HG02970 (cell line): ENCODE measurements at regions not wholly inside any gene's neighbourhood (a gene's known extent, or its start where the extent isn't known, plus 50 kb on each side); places are given as distances from the start of the nearest gene placed in this dataset.

Source experiments
- ATAC-seq: cut with Tn5 transposase; IDR thresholded peaks from one replicate; pipeline ENCODE4 v1.9.1; 2021; ENCODE audit warnings: mild to moderate bottlenecking, moderate library complexity, moderate number of reproducible peaks; ENCODE audit not compliant: unreplicated experiment, low FRiP score

DNA sequence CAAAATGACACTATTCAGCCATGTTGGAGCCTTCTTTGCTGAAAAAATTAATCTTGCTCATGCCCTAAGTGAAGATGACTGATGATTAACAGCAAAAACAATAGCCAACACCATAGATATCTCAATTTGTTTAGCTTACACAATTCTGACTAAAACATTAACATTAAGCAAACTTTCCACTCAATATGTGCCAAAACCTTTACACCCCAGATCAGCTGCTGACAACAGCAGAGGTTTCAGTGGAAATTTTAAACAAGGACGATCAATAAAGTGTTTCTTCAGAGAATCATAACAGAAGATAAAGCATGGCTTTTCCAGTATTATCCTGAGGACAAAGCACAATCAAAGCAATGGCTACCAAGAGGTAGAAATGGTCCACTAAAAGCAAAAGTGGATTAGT lies 254.4 kb upstream of the GRAMD2B start:
- no peak for ATAC-seq

GRCh38 chr5:126171916-126172315 lies 251.3 kb upstream of the GRAMD2B start:
- ATAC-seq = no peak

DNA sequence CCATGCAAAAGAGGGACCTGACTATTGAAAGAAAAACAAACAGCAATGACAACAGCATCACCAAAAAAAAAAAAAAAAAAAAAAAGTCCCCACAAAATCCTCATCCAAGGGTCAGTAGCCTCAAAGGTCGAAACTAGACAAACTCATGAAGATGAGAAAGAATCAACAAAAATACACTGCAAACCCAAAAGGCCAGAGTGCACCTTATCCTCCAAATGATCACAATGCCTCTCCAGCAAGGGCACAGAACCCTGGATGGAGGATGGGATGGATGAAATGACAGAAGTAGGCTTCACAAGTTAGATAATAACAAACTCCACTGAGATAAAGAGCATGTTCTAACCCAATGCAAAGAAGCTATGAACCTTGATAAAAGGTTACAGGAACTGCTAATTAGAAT lies 250.4 kb upstream of the GRAMD2B start:
- ATAC-seq = no peak

- ATAC-seq = no peak
Measured at GRCh38 chr5:126178521-126178920, 244.7 kb upstream of the GRAMD2B start.

DNA sequence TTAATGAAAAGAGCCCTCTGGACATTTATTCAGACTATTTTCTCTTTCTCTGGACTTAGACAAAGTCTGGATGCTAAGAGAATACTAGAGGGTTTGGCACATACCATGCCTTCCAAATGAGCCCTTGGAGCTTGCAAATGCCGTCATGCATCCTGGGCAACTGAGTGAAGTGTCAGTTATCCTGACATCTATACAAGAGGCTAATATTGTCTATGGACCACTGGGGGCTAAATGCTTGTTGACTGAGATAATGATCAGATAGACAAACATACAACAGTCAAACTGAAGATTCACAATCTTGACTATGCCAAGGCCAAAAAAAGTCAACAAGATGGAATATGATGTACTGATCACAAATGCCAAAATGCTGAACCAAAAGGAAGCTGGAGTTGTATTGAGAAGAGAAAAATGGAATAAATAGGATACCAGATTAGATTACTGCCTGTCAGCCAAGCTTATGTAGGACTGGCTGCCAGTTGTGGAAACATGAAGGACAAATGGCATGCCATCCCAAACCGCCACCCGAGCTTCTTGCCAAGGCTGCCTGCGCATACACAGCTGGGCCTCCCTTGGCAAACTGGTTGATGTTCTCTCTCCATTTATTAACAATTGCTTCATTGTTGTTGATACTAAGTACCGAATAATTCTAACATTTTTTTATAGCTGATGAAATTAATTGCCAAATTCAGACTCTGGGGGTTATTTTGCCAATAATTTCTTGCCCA lies 240.1 kb upstream of the GRAMD2B start:
- no peak for ATAC-seq

GRCh38 chr5:126184474-126184873 lies 238.7 kb upstream of the GRAMD2B start:
- ATAC-seq = no peak

DNA sequence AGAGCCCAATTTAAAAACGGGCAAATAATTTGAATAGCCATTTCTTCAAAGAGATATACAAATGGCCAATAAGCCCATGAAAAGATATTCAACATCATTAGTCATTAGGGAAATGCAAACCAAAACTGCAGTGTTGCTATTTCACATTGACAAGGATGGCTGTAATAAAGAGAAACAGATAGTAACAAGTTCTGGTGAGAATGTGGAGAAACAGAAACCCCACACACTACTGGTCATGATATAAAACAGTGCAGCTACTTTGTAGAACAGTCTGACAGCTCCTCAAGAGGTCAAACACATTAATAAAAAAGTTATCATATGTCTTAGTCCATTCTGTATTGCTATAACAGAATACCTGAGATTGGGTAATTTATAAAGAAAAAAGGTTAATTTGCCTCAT lies 237.0 kb upstream of the GRAMD2B start:
- no peak for ATAC-seq

DNA sequence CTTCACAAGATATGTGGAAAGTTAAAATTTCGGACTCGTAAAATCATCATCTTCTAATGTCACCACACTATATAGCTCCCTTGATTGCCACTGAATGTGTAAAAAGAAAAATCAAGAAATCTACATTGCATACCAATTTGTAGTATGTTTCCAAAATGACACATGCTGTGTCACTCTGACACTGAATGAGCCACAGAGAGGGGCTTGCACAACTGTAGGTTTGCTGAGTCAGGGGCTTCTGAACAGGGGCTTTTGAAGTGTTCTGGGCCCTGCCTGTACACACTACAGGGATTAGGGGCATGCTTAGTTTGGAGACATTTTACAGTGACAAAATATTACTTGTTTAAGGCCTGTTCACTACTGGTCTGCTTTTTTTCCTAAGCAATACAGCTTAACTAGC lies 234.4 kb upstream of the GRAMD2B start:
- no peak for ATAC-seq

- ATAC-seq = no peak
Measured at GRCh38 chr5:126189231-126189630, 234.0 kb upstream of the GRAMD2B start.

DNA sequence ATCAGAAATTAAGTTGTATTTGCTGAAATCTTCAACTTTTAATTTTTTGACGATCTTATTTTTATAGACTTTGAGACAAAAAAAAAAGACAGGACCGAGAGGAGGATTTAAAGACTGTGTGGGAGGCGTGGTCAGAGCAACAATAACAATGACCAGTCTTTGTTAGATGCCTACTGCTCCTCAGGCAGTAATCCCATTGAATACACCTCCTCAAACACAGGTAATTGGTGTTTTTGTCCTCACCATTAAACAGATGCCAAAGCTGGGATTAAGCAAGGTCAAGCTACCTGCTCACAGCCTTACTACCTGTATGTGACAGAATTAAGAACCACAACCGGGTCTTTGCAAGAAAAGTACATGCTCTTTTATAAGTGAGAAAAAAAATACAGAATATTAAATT lies 233.3 kb upstream of the GRAMD2B start:
- ATAC-seq = no peak

- no peak for ATAC-seq
Measured at GRCh38 chr5:126192226-126192625, 231.0 kb upstream of the GRAMD2B start.

DNA sequence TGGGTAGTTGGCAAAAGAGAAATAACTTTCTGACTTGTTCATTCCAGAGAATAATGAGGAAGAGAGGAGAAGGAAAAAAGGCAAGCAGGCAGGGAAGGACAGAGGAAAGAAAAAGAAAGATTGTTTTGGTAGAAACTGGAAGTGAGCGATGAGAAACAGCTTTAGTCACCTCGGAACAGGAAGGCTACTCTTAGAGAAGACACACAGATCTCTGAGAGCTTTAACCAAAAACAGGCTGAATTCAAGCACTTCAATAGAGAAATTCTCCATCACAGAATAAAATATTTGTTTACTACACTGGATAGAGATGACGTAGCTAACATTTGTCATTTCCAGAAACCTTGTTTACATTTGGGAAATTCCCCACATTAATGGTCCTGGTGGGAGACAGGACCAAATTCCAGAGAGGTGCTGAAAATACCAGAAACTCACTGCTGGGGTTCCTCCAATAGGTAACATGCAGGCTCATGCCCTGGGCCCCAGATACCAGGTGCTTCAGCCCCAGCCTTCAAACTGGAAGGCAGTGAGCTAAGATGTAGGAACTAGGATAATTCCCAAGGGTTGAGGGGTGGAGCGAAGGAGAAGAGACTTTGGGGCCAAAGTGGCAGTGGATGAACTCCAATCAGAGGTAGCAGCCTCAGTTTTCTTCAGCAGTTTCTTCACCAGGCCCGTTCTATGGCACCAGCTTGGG lies 227.7 kb upstream of the GRAMD2B start:
- ATAC-seq = no peak

GRCh38 chr5:126198531-126198930 lies 224.7 kb upstream of the GRAMD2B start:
- ATAC-seq = no peak

- no peak for ATAC-seq
Measured at GRCh38 chr5:126199467-126199866, 223.7 kb upstream of the GRAMD2B start.

DNA sequence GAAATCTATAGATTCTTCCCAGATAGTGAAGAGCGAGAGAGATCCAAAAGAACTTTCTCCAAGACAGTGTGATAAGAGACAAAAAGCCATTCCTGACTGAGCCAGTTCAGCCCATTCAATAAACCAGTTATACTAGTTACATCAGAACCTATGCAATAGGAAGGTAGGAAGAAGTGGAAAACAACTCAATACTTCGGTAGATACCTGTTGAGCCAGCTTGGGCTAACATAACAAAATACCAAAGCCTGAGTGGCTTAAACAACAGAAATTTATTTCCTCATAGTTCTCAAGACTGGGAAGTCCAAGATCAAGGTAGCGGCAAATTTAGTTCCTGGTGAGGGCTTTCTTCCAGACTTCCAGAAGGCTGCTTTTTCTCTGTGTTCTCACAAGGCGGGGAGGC lies 214.5 kb upstream of the GRAMD2B start:
- ATAC-seq = no peak

DNA sequence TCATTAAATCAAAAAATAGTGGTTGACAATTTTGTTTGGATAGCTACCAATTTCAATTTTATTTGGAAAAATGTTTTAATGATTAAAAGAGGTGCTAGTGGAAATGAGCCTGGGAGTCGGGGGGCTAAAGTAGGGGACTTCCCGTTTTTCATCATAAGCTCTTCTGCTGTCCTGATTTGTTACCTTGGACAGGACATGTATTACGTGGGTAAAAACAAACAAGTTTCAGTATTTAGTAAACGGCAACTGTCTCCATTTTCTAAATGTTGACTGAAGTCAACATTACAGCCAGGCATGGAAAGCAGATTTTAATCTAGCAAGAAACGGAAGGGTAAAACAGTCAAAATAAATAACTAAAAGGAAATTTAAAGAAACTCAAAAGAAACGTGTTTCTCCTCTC lies 212.3 kb upstream of the GRAMD2B start:
- ATAC-seq = no peak

GRCh38 chr5:126219616-126220015 lies 203.6 kb upstream of the GRAMD2B start:
- ATAC-seq = no peak

GRCh38 chr5:126220725-126221124 lies 202.5 kb upstream of the GRAMD2B start:
- no peak for ATAC-seq

GRCh38 chr5:126228934-126229333 lies 194.3 kb upstream of the GRAMD2B start:
- ATAC-seq = no peak

DNA sequence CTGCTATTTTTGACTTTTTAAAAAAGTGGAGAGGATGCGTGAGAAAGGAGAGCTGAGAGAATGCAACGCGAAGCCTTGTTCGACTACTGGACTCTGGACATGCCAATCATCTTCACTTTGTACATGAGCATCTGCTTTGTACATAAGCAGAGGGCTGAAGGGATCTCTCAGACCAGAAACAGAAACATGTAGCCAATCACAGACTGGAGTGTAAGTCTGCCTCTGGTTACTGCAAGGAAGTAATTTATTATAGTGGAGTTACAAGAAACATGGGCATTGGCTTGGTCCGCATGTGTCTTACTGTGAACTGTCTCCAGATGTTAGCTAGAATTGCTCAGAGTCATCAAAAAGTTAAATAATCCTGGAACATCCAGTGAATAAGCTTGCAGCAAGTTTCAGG lies 190.0 kb upstream of the GRAMD2B start:
- ATAC-seq = no peak

- ATAC-seq = no peak
Measured at GRCh38 chr5:126234563-126235195, 188.5 kb upstream of the GRAMD2B start.

GRCh38 chr5:126235628-126236027 lies 187.6 kb upstream of the GRAMD2B start:
- ATAC-seq = no peak
